Thyroid gland (tissue), 4 donors: ENCODE measurements at regions not wholly inside any gene's neighbourhood (a gene's known extent, or its start where the extent isn't known, plus 50 kb on each side); places are given as distances from the start of the nearest gene placed in this dataset.

Experiments
- DNase-seq, 2 donors: peaks; one replicate each; pipeline ENCODE4 v3.0.0-alpha.2; 2019
- H3K27ac ChIP-seq, 3 donors: fragments of 200-600 bp; sonication (generic); 1 replicate in 2 of 3; 2 replicates in 1 of 3; pipeline ENCODE4 v1.5.1; 2016 to 2019; ENCODE audit warnings: mild to moderate bottlenecking in 1 of 3, moderate library complexity in 1 of 3
- H3K27me3 ChIP-seq: fragments of 200-600 bp; sonication (generic); one replicate; pipeline ENCODE4 v1.5.1; 2019
- H3K36me3 ChIP-seq, 2 donors: fragments of 200-600 bp; sonication (generic); one replicate each; pipeline ENCODE4 v1.5.1; 2016 to 2019
- H3K4me1 ChIP-seq, 2 donors: fragments of 200-600 bp; sonication (generic); one replicate each; pipeline ENCODE4 v1.5.1; 2017 to 2019
- H3K4me3 ChIP-seq, 3 donors: fragments of 200-600 bp; sonication (generic); replicated peaks in 1 of 3; 1 replicate in 2 of 3; 2 replicates in 1 of 3; pipeline ENCODE4 v1.5.1; 2016; ENCODE audit warnings: mild to moderate bottlenecking in 1 of 3
- H3K9me3 ChIP-seq: fragments of 200-600 bp; sonication (generic); one replicate; pipeline ENCODE4 v1.5.1; 2017
- POLR2A ChIP-seq, 2 donors: fragments of 450-650 bp; IDR thresholded peaks; one replicate each; pipeline ENCODE4 v1.6.1; 2017; ENCODE audit warnings: antibody characterized with exemption in 2 of 2, mild to moderate bottlenecking in 2 of 2, moderate library complexity in 1 of 2
- WGBS, 2 donors: methylation state at CpG; one replicate each; pipeline ENCODE4 v1.1.5; 2017; 5-methylcytosine and 5-hydroxymethylcytosine counted together
- intact Hi-C: fragments of 100-400 bp; cut with DNase I; formaldehyde crosslinking; loops from one replicate; pipeline ENCODE4 v1.15.1; 2023
- TF ChIP-seq, protein P1 (sequence below), 6 experiments: fragments of 200-600 bp in 3 of 6; fragments of 450-650 bp in 3 of 6; sonication (generic) in 3 of 6; IDR thresholded peaks; one replicate each; pipeline ENCODE4 v1.5.1; 2016 to 2019; ENCODE audit warnings: antibody characterized with exemption in 6 of 6, mild to moderate bottlenecking in 2 of 6, inconsistent platforms in 1 of 6, moderate library complexity in 1 of 6

- WGBS, 2 donors, result 37 to 40% methylated on average over 7 of the region's 7 CpGs
Observed at GRCh38 chr6:127641905-127642304, 64.9 kb downstream of the C6orf58 start.

More at GRCh38 chr6:127641905-127642304, 64.9 kb downstream of the C6orf58 start:
- no peak overlapping the region for H3K27ac ChIP-seq
- TF ChIP-seq, protein P1, sequence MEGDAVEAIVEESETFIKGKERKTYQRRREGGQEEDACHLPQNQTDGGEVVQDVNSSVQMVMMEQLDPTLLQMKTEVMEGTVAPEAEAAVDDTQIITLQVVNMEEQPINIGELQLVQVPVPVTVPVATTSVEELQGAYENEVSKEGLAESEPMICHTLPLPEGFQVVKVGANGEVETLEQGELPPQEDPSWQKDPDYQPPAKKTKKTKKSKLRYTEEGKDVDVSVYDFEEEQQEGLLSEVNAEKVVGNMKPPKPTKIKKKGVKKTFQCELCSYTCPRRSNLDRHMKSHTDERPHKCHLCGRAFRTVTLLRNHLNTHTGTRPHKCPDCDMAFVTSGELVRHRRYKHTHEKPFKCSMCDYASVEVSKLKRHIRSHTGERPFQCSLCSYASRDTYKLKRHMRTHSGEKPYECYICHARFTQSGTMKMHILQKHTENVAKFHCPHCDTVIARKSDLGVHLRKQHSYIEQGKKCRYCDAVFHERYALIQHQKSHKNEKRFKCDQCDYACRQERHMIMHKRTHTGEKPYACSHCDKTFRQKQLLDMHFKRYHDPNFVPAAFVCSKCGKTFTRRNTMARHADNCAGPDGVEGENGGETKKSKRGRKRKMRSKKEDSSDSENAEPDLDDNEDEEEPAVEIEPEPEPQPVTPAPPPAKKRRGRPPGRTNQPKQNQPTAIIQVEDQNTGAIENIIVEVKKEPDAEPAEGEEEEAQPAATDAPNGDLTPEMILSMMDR (IDR thresholded peaks at IDR 0.05), result peak in 5 of 6 experiments; percentile 34 to 72 (median 65)
- TF ChIP-seq POLR2A (IDR thresholded peaks at IDR 0.05), result no peak
- peak; percentile 3 to 4 for DNase-seq
- H3K27me3 ChIP-seq, result no peaks in the 10 kb centered on the region
- no peak overlapping the region for H3K4me3 ChIP-seq
- H3K4me1 ChIP-seq, result no peaks in the 10 kb centered on the region
- H3K36me3 ChIP-seq, result no peaks in the 10 kb centered on the region
- H3K9me3 ChIP-seq, result no peaks in the 10 kb centered on the region
- intact Hi-C loops, result no loop called here
